SH-SY5Y (cell line): ENCODE measurements at regions not wholly inside any gene's neighbourhood (a gene's known extent, or its start where the extent isn't known, plus 50 kb on each side); places are given as distances from the start of the nearest gene placed in this dataset.

ENCODE experiments used
- GATA2 ChIP-seq: IDR thresholded peaks from 2 replicates; pipeline ENCODE4 v1.6.1; 2011; ENCODE audit warnings: mild to moderate bottlenecking, low read depth, low read length
- GATA3 ChIP-seq: IDR thresholded peaks from 2 replicates; pipeline ENCODE4 v1.6.1; 2011; ENCODE audit warnings: low read depth, mild to moderate bottlenecking, low read length, moderate library complexity

DNA sequence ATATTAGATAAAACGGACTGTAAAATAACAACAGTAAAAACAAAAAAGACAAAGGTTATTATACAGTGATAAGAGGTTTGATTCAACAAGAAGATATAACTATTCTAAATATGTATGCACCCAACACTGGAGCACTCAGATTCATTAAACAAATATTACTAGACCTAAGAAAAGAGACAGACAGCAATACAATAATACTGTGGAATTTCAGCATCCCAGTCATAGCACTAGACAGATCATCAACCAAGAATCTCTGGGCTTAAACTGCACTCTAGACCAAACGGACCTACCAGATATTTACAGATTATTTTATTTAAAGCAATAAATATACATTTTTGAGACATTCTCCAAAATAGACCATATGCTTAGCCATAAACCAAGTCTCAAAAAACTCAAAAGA, 263.8 kb downstream of the C6orf118 start:
- no peak for TF ChIP-seq GATA3
- TF ChIP-seq GATA2, result no peak
